GM23338 (cell line): ENCODE measurements at regions not wholly inside any gene's neighbourhood (a gene's known extent, or its start where the extent isn't known, plus 50 kb on each side); places are given as distances from the start of the nearest gene placed in this dataset.

ENCODE experiments used
- CREB1 ChIP-seq: fragments of 250-450 bp; sonication (Bioruptor Pico); IDR thresholded peaks from 2 replicates; pipeline ENCODE4 v1.5.0; 2020; ENCODE audit warnings: low read depth, mild to moderate bottlenecking, moderate library complexity
- CTCF ChIP-seq, 2 experiments: fragments of 200-600 bp in 1 of 2; sonication (generic) in 1 of 2; conservative IDR thresholded peaks; 2 replicates each; pipeline versions ENCODE4 v1.5.1 to v1.6.1; 2016 to 2017; ENCODE audit warnings: antibody characterized with exemption in 2 of 2, low read depth in 2 of 2, mild to moderate bottlenecking in 2 of 2, moderate library complexity in 1 of 2
- EZH2 ChIP-seq: fragments of 200-600 bp; sonication (generic); IDR thresholded peaks from one replicate; pipeline ENCODE4 v1.8.0; 2017; ENCODE audit warnings: antibody characterized with exemption, mild to moderate bottlenecking, low read depth; ENCODE audit not compliant: unreplicated experiment
- EZH2phosphoT487 ChIP-seq: fragments of 200-600 bp; sonication (generic); IDR thresholded peaks from one replicate; pipeline ENCODE4 v1.8.1; 2018; ENCODE audit warnings: antibody characterized with exemption; ENCODE audit not compliant: unreplicated experiment
- JUNB ChIP-seq: IDR thresholded peaks from one replicate; pipeline ENCODE4 v1.6.1; 2016; ENCODE audit warnings: antibody characterized with exemption; ENCODE audit not compliant: unreplicated experiment
- POLR2AphosphoS5 ChIP-seq: IDR thresholded peaks from 2 replicates; pipeline ENCODE4 v1.6.1; 2016; ENCODE audit warnings: antibody characterized with exemption, low read depth
- REST ChIP-seq: IDR thresholded peaks from one replicate; pipeline ENCODE4 v1.6.1; 2018; ENCODE audit warnings: antibody characterized with exemption; ENCODE audit not compliant: unreplicated experiment

- TF ChIP-seq EZH2, result no peak
- no peak for TF ChIP-seq POLR2AphosphoS5
- no peak for TF ChIP-seq EZH2phosphoT487
- no peak for TF ChIP-seq CTCF (conservative IDR thresholded peaks at IDR 0.05; ENCODE audit: low read depth in 2 of 2)
- no peak for TF ChIP-seq CREB1 (CRISPR knock-in tag)
- TF ChIP-seq REST, result no peak
- TF ChIP-seq JUNB, result no peak
Measured at GRCh38 chr5:123287881-123288280, 135.3 kb downstream of the CEP120 start.
